ENCODE measurements at regions not wholly inside any gene's neighbourhood (a gene's known extent, or its start where the extent isn't known, plus 50 kb on each side); places are given as distances from the start of the nearest gene placed in this dataset.

DNA sequence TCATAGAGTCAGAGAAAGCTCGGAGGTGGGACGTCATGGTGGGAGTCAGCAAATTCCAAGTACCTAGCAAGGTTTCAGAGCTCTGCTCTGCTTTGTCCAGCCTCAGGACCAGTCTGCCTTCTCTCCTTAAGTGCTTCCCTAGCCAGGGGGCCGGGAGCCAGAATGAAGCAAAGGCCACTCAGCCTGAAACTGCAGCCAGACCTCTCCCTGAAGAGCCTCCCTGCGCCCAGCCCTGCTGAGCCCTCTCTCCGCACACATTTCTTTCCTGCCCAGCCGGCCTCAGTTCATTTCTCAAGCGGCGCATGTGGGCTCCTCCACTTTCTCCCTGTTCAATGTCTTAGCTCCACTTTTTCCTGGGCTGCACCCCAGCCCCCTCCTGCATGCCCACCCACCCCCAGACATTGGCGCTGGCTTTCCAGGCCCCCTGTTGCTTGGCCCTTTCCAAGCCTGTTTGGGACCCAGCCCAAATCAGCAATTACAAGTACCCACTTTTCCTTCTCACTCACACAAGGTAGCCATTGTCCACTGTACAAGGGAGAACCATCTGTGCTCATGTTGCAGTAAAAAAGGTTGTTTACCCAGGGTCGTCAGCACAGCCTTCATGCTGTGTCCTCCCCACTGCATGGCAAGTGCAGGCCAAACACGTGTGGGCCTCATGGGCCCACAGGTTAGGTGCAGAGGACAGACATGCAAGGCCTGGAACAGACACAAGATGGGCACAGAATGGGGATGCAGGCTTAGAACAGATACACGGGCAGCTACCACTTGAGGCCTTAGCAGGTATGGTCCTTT is 147.1 kb downstream of the MRPL14 start:
- FAIRE-seq = no peak

DNA sequence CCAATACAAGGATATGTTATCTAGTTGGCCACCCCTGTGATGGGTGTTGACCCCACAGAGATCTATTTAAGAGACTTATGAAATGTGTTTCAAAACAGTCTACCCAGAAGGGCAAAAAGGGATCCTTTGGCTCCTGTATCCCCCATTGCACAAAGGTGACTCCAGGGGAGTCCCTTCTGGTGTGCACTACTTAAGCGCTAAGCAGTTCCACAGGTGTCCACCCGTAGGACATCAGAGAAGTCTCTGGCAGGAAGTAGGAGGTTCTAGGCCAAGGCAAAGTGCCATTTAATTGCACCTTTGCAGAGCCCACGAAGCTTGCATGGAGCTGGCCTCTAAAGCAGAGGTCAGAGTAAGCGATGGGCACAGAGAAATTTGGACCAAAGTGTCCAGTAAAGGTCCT is 147.7 kb downstream of the MRPL14 start:
- no peak for FAIRE-seq

DNA sequence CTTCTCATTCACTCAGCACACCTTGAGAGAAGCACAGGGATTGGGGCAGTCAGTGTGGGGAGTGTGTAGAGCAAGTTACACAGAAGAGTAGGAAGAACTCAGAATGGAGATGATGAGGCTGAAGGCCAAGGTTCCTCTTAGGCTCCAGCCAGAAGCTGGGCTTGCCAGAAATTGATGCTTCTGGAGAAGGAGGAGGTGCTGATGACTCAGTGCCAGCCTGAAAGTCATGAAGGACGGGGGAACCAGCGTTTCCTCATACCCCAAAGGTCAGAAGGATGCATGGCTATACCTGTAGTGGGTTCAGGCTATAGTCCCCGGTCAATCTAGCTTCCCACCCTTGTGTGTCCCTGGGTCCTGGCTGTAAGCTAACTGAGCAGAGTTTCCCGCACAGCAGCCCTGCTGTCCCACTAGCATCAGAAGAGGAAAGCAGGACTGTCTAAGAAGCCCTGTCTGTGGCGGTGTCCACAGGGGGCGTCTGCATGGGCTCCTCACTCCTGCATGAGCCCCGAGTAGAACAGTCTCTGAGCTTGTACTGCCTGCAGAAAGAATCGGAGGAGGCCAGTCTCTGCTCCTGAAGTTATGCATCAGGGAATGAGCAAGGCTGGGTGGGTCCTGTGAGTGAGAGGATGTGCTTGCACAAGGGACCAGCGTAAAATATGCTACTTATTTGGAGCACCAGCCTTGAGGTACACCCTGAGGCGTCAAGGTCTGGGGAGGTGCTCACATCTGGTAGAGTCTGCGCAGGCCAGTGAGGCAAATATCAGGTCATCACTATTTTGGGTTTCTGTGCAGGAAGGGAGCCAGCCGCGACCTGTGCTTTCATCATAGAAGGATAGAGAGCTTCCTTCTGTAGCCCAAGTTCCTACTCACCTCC is 148.5 kb downstream of the MRPL14 start:
- FAIRE-seq = no peak

DNA sequence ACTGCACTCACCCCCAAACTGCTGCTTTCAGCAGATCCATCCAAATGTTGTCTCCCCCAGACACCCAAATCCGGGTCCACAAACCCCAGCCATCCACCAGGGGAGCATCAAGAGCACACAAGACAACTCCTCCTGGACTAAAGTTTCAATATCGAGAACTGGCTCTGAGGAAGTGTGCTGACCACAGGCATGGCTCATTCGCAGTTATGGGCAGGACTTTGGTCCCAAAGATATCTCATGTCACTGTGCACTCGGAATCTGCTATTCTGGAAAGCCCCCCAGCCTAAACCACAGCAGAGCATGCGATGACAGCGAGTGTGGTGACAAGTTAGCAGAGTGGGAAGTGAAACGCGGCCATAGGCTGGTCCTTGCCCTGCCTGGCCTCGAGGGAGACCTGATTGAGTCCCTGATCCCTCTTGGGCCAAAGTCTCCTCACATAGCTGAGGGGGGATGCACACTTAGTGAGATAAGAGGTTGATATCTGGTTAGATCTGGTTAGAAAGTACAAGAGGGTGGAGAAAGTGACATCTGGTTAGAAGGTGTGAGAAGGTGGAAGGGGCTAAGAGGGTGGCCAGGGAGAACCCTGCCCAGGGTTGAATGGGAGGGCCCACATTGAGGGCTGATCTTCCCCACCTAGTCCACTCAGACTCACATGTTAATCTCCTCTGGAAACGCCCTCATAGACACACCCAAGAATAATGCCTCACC is 149.7 kb downstream of the MRPL14 start:
- no peak for FAIRE-seq

DNA sequence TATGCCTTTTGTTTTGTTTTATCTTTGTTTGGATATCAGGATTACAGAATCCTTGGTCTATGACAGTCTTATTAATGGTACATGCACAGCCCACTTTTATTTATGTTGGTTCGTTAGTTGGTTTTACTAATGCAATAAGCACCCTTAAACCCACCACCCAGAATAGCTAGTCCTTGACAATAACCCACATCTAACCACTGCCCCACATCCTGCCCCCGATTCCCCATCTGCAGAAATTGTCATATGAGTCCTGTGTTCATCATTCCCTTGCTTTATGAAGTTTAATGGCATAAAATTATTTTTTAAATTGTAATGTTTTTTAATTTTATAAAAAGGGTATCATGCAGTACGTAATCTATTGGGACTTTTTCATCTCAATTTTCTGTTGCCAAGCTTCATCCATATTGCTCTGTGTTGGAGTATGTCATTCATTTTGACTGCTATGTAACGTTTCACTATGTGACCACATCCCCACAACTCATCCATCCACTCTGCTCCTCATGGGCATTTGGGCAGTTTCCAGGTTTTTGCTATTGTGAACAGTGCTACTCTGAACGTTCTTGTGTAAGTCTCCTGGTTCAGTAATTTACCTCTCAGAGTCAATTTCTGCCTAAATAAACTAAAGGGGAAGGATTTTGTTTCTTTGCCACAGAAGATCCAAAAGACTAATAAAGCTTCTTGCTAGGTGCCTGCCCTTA is 150.4 kb downstream of the MRPL14 start:
- FAIRE-seq = no peak

DNA sequence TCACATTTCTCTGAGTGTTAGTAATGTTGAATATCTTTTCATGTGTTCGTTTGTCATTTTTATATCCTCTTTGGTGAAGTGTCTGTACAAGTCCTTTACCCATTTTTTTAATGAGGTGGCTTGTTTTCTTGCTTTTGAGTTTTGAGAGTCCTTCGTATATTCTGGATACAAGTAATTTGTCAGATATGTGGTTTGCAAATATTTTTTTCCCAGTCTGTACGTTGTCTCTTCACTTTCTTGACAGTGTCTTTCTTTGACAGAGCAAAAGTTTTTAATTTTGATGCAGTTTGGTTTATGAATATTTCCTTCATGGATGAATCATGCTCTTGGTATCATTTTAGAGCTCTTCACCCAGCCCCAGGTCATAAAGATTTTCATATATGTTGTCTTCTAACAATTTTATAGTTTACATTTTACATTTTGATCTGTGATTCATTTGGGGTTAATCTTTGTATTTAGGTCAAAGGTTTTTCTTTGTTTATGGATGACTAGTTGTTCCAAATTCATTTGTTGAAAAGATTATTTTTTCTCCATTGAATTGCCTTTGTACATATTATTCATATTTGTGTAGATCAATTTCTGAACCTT is 152.5 kb downstream of the MRPL14 start:
- FAIRE-seq = no peak

DNA sequence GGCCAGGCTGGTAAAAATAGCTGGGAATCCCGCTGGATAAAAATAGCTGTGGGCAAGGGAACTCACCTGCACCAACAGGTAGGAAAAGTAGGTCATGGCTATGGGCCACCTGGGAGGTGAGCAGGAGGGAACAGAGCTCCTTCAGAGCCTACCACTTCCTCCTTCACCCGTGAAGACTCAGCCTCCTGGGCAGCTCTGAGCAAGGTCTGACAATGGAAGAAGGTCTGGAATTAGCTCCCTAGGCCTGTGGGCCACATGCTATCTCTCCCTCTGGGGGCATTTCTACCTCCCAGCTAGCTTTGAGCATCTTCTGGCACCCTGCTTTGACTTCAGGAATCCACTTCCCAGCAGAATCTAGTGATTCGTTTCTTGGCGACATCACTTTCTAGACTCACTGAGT is 153.9 kb downstream of the MRPL14 start:
- no peak for FAIRE-seq

DNA sequence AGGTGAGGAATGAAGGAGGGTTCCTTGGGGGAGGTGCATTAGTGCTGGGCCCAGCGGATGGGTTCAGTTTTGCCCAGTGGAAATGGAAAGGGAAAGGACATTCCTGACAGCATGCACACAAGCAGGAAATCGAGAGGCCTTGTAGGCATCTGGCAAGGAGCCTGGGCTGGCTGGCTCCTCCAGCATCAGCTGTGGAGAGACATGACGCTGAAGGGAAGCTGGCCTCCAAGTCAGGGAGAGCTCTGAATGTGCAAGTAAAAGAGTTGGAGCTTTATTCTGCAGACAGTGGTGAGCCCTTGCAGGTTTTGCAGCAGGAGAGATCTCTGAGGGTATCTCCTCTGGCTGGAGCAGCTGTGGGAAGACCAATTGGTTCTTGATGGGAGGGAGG is 154.3 kb downstream of the MRPL14 start:
- FAIRE-seq = no peak

DNA sequence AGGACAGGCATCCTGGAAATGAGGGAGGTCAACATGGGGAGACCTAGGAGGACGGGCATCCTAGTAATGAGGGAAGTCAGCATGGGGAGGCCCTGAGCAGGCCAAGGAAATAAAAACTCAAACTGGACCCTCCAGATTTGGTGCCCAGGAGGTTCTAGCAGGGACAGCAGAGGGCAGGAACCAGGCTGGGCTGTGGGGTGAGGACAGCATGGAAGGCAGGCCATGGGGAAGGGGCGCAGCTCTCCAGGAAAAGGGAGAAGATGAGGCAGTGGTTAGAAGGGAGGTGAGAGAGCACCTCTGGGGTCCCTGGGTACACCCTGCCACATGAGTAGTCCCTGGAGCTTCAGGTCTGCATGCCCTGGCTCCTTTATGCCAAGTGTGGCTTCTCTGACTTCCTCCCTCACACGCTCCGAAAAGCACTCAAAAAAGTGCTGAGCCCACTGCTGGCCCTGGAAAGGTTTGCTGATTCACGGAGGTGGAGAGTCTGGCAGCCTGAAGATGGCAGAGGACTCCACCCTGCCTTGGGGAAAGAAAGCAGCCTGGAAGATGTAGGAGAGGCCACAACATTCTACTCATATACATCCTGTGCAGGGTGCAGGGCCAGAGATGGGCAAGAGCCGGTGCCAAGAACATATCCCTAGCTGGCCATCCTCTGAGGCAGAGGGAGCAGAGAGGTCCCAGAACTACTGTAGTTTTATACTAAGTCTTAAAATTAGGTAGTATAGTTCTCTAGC is 154.9 kb downstream of the MRPL14 start:
- FAIRE-seq = no peak

DNA sequence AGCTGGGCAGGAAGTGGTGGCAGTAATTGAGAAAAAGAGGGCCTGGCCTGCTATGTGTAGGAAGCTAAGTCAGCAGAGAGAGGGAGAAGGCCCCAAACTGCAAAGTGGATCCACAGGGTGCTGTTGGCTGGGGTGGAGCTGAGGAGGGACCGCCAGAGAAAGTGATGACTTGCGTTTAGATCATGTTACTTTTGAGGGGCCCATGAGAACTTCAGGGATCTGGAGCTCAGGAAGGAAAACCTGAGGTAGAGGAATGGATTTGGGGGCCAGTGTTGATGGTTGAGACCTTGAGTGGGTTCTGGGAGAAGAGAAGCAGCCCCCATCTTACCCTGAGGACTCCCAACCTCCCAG is 155.5 kb downstream of the MRPL14 start:
- FAIRE-seq = no peak

DNA sequence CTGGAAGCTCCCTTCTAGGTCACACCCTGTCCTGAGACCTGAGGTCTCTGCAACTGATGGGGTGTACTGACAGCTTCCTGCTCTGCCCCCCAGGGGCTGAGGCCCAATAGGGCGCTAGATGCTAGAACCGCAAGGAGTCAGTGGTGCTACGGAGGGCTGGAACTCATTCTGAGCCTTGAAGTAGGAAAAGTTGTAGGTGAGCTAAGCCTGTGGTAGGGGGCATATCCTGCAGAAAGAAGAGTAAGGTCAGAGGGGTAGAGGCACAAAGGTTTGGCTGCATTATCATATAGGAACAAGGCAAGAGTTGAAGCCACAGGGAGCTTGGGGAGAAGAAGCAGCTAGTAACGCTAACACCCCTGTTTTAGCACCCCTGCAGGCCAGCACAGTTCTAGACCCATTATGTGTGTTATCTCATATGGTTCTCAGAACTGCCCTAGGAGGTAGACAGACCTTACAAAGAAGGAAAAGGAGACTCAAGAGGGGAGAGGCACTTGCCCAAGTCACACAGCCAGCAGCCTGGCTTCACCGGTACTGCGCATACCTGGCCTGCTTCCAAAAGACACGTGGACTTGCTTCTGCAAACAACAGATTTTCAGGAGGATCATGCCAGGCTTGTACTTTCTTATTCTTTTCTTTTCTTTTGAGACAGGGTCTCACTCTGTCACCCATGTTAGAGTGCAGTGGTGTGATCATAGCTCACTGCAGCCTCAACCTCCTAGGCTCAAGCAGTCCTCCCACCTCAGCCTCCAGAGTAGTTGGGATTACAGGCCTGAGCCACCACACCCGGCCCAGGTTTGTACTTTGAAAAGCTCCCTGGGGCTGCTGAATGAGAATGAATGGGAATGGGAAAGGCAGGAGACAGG is 156.1 kb downstream of the MRPL14 start:
- FAIRE-seq = no peak

DNA sequence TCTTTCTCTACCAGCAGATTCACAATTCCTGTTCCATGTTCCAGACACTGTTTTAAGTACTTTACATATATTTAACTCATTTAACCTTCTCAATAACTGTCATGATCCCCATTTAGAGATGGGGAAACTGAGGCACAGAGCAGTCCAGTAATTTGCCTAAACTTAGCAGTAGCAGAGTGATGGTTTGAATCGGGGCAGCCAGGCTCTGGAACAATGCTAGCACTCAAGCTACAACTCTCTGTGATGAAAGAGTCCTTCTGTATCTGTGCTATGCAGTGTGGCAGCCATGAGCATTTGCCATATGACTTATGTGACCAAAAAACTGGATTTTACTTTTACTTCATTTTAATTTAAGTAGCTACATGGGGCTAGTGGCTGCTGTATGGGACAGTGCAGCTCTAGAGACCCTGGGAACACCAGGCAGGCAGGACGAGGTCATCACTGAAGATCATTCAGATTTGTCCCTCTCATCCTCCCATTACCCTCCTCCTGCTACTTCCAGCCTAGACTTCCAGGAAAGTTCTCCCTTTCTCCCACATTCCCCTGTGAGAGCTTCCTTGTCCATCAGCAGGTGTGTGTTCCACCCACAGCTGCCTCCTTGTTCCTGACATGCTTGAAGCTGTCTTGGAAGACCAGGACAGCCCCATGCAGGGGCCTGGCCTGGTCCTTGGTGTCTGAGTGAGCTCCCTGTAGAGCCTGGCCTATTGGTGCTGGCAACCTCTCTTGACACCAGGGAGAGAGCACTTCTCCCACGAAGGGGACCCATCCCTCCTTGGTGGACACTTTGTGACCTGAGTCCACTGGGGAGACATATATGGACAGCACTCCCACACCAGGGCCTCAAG is 157.0 kb downstream of the MRPL14 start:
- no peak for FAIRE-seq

DNA sequence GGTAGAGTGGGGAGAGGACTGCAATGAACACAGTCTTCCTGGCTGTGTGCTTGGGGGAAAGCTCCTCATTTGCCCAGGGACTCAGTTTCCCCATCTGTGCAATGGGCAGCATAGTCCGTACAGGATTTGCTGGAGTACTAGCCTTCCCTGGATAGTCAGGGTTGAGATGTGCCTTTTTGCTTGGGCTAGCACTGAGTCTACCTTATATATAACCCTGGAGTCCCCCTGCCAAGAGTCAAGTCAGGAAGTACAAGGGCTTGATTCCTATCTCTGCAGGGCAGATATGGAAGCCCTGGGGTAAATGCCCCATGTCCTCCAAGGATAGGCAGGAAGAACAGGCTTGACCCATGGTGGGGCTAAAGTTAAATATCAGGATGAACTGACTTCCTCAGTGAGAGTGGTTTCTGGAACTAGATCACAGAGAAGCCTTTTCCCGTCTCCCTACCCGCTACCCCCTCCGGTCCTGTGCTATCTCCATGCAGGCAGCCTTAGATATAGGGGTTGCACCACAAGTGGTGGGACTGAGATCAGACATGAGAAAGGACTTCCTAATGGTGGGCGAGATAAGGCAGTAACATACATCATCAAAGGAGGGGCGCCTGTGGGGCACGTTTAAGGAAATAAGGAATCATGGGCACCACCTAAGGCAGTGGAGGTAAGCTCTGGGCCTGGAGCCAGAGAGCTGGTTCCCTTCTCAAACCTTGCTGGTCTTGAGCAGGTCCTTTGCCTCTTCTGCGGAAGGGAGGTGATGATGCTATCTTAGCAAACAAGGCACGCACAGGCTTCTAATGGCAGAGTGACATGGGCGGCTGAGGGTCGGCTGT is 157.9 kb downstream of the MRPL14 start:
- FAIRE-seq = no peak

DNA sequence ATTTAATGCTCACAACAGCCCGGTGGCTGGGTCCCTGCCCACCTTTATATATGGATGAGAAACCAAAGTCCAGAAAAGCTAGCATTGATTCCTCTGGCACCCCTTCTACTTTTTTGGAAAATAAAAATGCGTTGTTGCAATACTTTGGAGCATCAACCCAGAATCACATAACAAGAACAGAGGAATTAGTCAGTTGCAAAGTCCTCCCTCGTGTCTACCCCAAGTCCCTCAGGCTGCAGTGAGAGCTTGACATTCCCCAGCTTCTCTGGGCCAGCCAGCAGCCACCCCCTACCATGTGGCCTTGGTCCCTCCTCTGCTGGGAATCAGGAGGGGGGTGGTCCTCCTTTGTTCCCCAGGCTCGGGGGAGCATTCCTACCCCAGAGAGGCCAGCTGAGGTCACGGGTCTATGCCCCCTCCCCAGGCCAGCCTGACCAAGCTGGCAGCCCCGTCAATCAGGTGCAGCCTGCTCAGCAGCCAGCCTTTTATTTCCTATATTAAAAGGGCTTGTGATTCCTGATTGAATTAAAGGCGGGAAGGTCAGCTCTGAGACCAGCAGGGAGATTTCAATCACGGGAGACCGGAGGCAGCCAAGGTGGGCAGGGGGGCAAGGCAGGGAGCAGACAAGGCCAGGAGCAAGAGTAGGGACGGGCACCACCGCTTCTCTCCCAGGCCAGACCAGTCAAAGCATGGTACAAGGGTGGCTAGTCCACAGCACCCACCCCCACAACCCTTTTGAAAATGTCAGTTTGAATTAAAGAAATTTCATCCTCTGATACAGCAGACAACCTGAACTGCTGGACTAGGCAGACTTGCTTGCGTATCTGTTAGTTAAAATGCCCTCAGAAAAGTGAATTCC is 158.9 kb downstream of the MRPL14 start:
- no peak for FAIRE-seq

DNA sequence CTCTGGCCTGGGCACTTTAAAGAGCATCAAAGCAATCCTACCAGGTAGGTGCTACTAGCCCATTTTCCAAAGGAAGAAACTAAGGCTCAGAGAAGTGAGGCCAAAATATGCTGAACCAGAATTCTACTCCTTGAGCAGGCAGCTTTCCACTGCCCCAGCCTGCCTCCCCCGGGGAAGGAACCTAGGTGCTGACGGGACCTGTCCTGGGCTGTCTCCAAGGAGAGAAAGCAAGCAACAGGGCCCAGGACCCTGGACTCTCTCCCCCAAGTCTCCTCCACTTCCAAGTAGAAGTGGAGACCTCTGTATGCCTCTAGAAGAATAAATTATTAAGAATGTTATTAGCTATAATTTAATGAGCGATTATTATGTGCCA is 159.5 kb downstream of the MRPL14 start:
- no peak for FAIRE-seq

DNA sequence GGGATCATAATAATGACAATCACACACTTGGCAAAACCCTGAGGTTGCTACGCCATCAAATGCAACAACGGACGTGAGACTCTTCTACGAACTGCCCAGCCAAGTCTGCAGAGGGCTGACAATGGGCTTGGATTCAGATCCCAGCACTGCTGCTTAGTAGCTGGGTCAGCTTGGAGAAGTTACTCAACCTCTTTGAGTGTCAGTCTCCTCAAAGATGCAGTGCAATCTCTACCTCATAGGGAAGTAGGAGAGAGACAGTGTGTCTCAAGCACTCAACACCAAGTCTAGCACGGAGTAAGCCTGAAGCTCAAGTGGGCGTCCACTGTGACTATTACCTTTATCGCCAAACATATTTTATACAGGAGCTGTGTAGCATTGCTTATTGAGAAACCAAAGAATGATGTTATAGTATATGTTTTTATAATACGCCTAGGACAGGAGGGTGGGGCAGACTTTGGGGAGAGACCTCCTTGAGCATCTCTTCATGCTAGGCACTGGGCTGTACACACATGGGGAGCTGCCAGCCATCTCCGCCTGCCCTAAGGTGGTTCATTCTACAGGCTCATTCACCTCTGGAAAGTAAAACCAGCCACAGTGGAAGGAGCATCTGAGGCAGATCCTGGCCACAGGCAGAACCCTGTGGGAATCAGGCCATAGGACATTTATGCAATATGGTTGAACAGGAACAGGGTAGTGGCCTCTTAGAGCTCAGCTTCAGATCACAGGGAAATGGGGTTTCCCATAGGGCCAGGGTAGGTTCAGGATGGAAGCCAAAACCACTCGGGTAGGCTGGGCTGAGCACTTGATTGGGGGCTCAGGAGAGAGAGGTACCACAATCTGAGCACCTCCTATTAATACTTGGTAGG is 160.2 kb downstream of the MRPL14 start:
- FAIRE-seq = no peak

DNA sequence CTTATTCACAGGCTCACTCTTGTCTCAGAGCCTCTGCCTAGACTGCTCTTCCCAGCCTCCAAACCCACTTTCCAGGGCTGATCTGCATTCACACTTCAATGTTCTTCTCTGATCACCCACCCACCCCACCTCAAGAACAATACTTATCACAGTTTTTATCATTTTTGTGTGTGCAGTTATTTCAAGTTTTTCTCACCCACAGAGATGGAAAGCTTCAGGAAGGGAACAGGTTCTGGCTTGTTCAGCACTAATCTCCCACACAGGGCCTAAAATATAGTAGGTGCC is 160.9 kb downstream of the MRPL14 start:
- no peak for FAIRE-seq
